HG02642 (cell line): ENCODE measurements at regions not wholly inside any gene's neighbourhood (a gene's known extent, or its start where the extent isn't known, plus 50 kb on each side); places are given as distances from the start of the nearest gene placed in this dataset.
"Not testable (repeated sequence)": the region's sequence is repeated elsewhere in the genome, so short reads cannot be mapped to it uniquely, and the experiment has no call there.

Experiments used
- ATAC-seq: cut with Tn5 transposase; IDR thresholded peaks from one replicate; pipeline ENCODE4 v1.9.1; 2021; ENCODE audit warnings: mild to moderate bottlenecking; ENCODE audit not compliant: unreplicated experiment, poor library complexity

- ATAC-seq: not testable (repeated sequence)
These were observed 96.3 kb upstream of the PLGLB2 start for GRCh38 chr2:87651589-87651988.

- not testable (repeated sequence) for ATAC-seq
These were observed 94.5 kb upstream of the PLGLB2 start for GRCh38 chr2:87653373-87653772.

- ATAC-seq: not testable (repeated sequence)
These were observed 93.6 kb upstream of the PLGLB2 start for GRCh38 chr2:87654136-87654814.

- ATAC-seq: not testable (repeated sequence)
These were observed 90.0 kb upstream of the PLGLB2 start for GRCh38 chr2:87657915-87658314.

- not testable (repeated sequence) for ATAC-seq
These were observed 89.5 kb upstream of the PLGLB2 start for GRCh38 chr2:87658357-87658756.

DNA sequence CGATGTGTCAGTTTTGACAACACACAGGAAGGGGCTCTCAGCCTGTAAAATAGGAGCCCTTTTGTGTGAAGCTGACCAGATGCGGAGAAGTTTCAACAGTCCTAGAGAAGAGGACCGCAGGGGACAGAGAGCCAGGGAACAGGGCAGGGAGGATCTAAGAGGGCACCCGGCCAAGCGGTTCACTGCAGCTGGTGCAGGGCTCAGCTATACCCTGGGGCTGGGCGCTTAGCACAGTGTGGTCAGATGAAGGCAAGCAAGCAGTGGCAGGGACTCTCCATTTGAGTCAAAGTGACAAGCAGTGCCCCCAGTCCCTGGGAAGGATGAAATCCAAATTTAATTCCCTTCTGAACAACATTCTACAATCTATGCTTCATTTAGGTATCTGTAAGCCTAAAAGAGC lies 88.9 kb upstream of the PLGLB2 start:
- ATAC-seq: not testable (repeated sequence)

DNA sequence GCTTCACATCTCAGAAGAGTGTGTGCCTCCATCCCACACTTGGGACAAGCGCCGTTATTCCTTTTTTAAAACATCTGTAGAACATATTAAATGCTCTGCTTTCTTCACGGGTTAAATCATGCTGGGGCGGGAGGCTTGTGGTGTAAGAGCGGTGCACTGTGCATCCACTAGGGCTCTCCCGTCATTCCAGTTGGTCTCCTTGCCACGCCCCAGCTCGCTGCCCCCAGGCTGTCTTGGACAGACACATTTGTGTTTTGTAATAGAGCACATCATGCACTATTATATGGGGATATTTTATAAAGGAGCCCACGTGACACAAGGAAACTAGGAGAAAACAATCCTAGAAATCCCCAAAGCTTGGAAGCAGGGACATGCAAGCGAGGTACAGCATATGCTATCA lies 87.7 kb upstream of the PLGLB2 start:
- ATAC-seq: not testable (repeated sequence)

DNA sequence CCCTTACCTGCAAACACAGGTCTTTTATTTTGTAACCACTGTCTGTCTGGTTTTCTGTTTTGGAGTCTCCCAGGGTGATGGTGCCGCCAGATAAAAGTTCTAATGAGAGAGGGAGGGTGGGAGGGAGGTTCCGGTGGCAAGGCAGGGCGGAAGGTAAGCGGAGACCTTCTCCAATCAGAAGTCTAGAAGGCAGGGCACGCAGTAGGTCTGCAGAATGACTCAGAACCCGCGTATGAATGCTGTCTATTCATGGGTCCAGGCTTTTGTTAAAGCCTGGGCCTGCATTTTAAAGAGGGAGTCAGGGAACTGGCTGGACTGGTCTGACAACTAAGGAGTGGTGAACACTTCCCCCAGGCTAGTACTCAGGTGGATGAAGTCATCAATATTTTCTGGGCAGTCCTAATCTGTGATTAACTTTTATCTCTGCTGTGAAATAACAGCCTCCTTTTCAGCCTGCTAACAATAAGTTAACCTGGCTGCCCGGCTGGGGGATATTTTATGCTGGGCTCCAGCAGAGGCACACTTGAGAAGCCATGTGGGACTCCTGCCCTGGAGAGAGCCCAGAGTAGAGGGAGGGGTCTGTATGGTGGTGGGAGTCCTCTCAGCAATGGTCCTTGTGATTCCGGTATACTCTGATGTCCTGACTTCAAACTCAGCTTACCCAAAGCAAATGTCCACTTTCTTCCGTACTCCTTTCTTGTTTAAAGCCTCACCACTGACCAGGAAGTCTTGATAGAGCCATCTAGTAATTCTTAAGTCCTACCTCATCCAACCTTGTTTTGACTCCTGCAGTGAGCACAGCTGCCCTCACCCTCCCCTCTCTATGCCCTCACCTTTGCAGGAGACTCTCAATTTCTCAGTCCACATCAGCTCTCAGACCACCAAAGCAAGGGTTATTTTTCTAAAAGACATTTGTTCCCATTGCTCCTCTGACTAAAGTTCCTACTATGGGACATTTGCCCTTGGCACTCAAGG lies 85.3 kb upstream of the PLGLB2 start:
- ATAC-seq: not testable (repeated sequence)

- ATAC-seq: not testable (repeated sequence)
These were observed 84.5 kb upstream of the PLGLB2 start for GRCh38 chr2:87663347-87663746.

DNA sequence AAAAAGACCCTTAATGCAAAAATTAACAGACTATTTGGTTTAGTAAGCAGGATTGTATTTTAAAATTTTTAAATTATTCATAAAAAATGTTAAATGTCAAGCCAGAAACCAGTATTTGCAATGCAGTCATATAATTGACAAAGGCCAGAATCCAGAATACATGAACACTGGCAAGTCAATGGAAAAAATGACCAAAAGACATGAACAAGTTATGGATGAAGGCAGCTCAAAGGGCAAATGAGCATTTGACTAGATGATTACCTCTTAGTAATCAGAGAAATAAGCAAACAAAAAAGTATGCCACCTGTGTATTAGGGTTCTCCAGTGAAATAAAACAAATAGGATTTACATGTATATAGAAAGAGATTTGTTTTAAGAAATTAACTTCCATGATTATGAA lies 80.9 kb upstream of the PLGLB2 start:
- not testable (repeated sequence) for ATAC-seq

DNA sequence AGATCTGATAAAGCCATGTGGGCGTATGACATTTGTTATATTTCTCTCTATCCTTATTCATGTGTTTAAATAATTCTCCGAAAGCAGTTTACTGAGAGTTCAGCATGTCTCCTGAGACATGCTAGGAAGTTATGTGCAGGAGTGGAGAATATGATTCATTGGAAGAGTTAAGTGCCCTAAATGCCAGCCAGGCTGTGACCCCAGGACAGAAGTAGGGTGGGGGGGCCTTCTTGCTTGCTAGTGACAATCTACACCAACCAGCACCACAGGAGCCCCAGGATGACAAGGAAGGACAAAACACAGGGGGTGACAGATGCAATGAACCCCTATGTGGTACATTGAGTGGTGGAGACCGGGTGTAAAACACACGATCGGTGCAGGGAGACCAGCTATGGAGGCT lies 79.5 kb upstream of the PLGLB2 start:
- not testable (repeated sequence) for ATAC-seq

- ATAC-seq: not testable (repeated sequence)
These were observed 78.2 kb upstream of the PLGLB2 start for GRCh38 chr2:87669633-87670231.

DNA sequence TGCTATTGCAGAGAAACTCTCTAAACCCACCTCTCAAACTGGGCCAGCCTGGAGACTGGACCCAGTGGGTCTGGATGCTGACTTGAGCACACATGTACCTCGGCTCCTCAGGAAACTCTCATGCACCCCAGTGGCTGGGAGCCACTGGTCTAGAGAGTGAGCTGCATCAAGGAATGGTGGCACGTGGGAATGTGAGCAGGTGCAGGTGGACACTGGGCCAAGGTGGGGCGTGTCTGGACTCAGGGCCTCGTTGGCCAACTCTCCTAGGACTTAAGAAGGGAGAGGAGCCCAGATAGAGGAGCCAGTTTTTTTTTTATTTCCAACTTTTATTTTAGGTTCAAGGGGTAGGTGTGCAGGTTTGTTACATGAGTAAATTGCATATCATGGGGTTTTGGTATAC lies 75.5 kb upstream of the PLGLB2 start:
- not testable (repeated sequence) for ATAC-seq

DNA sequence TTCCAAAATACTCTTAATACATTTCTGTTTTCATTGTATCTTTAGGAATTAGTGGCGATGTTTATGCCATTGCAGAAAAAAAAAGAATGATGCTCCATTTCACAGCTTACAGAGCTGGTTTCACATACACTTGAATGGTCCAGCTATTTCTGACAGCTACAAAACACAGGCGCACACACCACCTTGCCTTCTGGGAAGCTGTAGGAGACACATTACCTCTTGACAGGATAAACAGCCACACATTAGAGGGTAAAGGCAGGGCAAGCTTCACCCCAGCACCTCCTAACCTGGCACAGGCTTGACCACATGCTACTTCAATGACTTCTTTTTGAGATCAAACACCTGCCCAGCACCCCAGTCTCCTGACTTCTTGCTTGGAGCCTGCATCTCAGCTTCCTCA lies 73.2 kb upstream of the PLGLB2 start:
- not testable (repeated sequence) for ATAC-seq

GRCh38 chr2:87675487-87675886 lies 72.4 kb upstream of the PLGLB2 start:
- ATAC-seq: not testable (repeated sequence)

DNA sequence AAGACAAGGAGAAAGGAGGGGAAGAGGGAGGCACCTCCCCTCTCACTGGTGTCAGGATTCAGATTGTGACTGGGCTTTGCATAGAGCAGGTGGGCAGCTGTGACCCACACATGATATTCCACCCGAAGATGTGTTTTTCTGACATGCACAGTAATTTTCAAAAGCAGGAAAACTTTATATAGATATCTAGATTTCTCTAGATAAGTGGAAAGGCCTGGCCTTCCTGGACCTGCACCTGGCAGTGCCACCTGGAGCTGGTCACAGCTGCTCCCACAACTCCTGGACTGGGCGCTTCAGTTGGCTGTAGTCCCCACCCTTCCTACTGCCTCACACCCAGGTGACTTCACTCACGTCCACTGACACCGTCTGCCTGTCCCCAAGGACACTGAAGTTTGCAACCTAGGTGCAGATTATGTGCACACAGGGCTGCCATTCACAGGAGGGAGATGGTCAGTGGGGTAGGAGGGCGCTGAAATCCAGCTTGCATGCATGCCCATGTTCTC lies 70.4 kb upstream of the PLGLB2 start:
- ATAC-seq: not testable (repeated sequence)

GRCh38 chr2:87678742-87679173 lies 69.1 kb upstream of the PLGLB2 start:
- ATAC-seq: not testable (repeated sequence)

DNA sequence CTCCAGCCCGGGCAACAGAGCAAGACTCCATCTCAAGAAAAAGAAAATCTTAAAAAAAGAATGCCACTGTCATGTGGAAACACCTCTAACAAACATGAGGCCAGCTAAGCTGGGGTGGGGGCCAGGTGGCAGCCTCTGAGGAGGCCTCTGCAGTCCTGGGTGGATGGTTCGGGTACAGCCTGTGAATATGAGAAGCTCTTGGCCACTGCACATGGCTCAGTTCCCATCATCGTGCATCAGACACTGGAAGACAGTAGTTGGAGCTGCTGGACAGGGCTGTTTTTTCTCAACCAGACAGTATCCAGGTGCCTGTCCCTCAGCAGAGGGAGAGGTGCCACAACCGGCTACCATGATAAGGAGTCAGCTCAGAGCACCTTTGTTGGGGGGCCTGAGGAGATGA lies 67.9 kb upstream of the PLGLB2 start:
- ATAC-seq: not testable (repeated sequence)

DNA sequence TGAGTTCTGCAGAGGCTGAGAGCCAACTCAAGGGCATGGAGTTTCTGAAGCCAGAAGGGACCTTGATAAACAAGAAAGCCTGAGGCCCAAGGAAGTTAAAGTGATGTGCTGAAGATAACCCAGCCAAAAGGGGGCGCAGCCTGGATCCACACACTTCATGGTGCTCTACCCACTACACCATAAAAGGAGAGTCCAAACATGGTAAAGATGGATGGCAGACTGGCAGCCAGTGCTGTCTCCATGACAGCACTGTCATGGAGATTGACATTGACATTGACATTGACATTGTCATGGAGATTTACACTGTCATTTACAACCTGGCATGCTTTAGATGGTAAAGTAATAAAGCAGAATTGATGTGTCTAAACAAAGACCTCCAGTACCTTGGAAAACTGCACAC lies 67.2 kb upstream of the PLGLB2 start:
- not testable (repeated sequence) for ATAC-seq

DNA sequence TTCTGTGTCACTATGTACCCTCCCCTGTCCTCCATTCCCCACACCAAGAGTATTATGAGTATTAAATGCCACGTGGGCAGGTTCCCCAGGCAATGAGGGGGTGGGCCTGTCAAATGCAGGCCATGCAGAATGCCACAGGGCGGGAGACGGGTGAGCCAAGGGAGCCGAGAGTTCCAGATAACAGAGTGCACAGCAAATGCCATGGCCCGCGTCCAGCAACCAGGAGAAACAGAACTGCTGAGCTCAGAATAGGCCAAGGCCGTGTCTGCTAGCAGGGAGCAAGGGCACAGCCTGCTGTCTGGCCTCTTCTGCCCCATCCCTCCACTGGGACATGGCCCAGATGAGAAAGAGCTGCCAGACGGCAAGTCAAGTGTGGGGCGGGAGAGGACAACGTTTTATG lies 64.4 kb upstream of the PLGLB2 start:
- not testable (repeated sequence) for ATAC-seq
